K562 (cell line): ENCODE measurements at regions not wholly inside any gene's neighbourhood (a gene's known extent, or its start where the extent isn't known, plus 50 kb on each side); places are given as distances from the start of the nearest gene placed in this dataset.
"Not testable (repeated sequence)": the region's sequence is repeated elsewhere in the genome, so short reads cannot be mapped to it uniquely, and the experiment has no call there.

Source experiments
- ATAC-seq: fragments of 200-7000 bp; cut with Tn5 transposase; 3 replicates; pipeline ENCODE4 v1.9.1; 2020; ENCODE audit warnings: moderate library complexity
- BruUV-seq: library from RNA; stranded (reverse); fragments of 400-500 nt; replicated peaks from 2 replicates; lab custom pipeline; 2021; lab: Mats Ljungman, UMichigan
- CTCF ChIA-PET: fragments of 300-600 bp; formaldehyde crosslinking; extraction: SDS; loops from one replicate; lab custom pipeline; 2021; ENCODE audit warnings: low intra/inter-chr PET ratio; lab: Yijun Ruan, JAX
- POLR2A ChIA-PET: fragments of 300-600, 350-650 bp; sonication (Branson Sonifier 250); formaldehyde crosslinking; extraction: SDS; loops from one replicate; lab custom pipeline; 2021; ENCODE audit warnings: antibody characterized with exemption, inconsistent platforms; lab: Yijun Ruan, JAX
- DNase-seq, 4 experiments: peaks; one replicate each; pipeline versions ENCODE4 v3.0.0 to v3.0.0-alpha.2; 2011 to 2018; ENCODE audit warnings: low spot score in 3 of 4, mixed read lengths in 3 of 4; ENCODE audit errors: extremely low read depth in 1 of 4
- FAIRE-seq: peaks from 2 replicates; lab custom pipeline; 2011; peaks lifted over from hg19 to GRCh38; lab: Jason Lieb, UNC
- H2AFZ ChIP-seq: 2 replicates; pipeline ENCODE4 v1.6.0; 2011; ENCODE audit warnings: low read depth, low read length, control low read depth, inconsistent platforms
- H3K27ac ChIP-seq: fragments of 200-600 bp; 3 replicates; pipeline ENCODE4 v1.8.0; 2011; ENCODE audit warnings: low read depth, mild to moderate bottlenecking, control low read depth, inconsistent platforms, low read length, moderate library complexity, mixed read lengths; ENCODE audit errors: extremely low read depth
- H3K27me3 ChIP-seq, 2 experiments: fragments of 300-600 bp in 1 of 2; 2 replicates in 1 of 2; 3 replicates in 1 of 2; pipeline versions ENCODE4 v1.6.0 to v1.8.0; 2011; ENCODE audit warnings: inconsistent platforms in 2 of 2, low read length in 2 of 2, mild to moderate bottlenecking in 1 of 2, mixed read lengths in 1 of 2, moderate library complexity in 1 of 2; ENCODE audit not compliant: control insufficient read depth in 2 of 2, insufficient read depth in 2 of 2
- H3K36me3 ChIP-seq: fragments of 300-600 bp; 3 replicates; pipeline ENCODE4 v1.8.0; 2011; ENCODE audit warnings: mild to moderate bottlenecking, low read length, inconsistent platforms; ENCODE audit not compliant: control insufficient read depth, insufficient read depth
- H3K4me1 ChIP-seq, 2 experiments: fragments of 200-600 bp in 1 of 2; replicated peaks in 1 of 2; 2 replicates in 1 of 2; 3 replicates in 1 of 2; pipeline versions ENCODE4 v1.5.1 to v1.8.0; 2011; ENCODE audit warnings: inconsistent platforms in 2 of 2, low read length in 2 of 2, mild to moderate bottlenecking in 1 of 2, mixed read lengths in 1 of 2, moderate library complexity in 1 of 2; ENCODE audit not compliant: control insufficient read depth in 2 of 2, insufficient read depth in 2 of 2
- H3K4me2 ChIP-seq: 2 replicates; pipeline ENCODE4 v1.6.1; 2011; ENCODE audit warnings: low read length, control low read depth, inconsistent platforms, mixed read lengths; ENCODE audit not compliant: insufficient read depth
- H3K4me3 ChIP-seq: fragments of 200-600 bp; sonication (generic), shearing (Covaris generic); 2 replicates; pipeline ENCODE4 v1.5.1; 2016; ENCODE audit warnings: control low read depth, inconsistent platforms
- H3K79me2 ChIP-seq: fragments of 200-600 bp; 3 replicates; pipeline ENCODE4 v1.8.0; 2011; ENCODE audit warnings: low read length, inconsistent platforms; ENCODE audit not compliant: control insufficient read depth, insufficient read depth
- H3K9ac ChIP-seq, 2 experiments: 2 replicates each; pipeline versions ENCODE4 v1.6.0 to v1.6.1; 2011; ENCODE audit warnings: low read depth in 2 of 2, low read length in 2 of 2, control low read depth in 1 of 2, inconsistent platforms in 1 of 2, mild to moderate bottlenecking in 1 of 2, mixed read lengths in 1 of 2; ENCODE audit not compliant: insufficient read depth in 1 of 2
- H3K9me1 ChIP-seq: one replicate; pipeline ENCODE4 v1.6.0; 2011; ENCODE audit warnings: inconsistent platforms, mild to moderate bottlenecking, low read length, moderate library complexity; ENCODE audit not compliant: control insufficient read depth, insufficient read depth
- H3K9me3 ChIP-seq: replicated peaks from 2 replicates; pipeline ENCODE4 v1.5.1; 2011; ENCODE audit warnings: low read depth, low read length, inconsistent platforms; ENCODE audit not compliant: control insufficient read depth, insufficient read depth
- H4K20me1 ChIP-seq: replicated peaks from 2 replicates; pipeline ENCODE4 v1.6.1; 2011; ENCODE audit warnings: low read length, inconsistent platforms, mixed read lengths; ENCODE audit not compliant: control insufficient read depth, insufficient read depth
- HBP1 ChIP-seq: fragments of 450-650 bp; formaldehyde crosslinking; IDR thresholded peaks from 2 replicates; pipeline ENCODE4 v1.4.0; 2022; ENCODE audit warnings: missing genetic modification characterization
- HNRNPUL1 ChIP-seq: fragments of 200-400 bp; formaldehyde crosslinking; IDR thresholded peaks from 2 replicates; pipeline ENCODE4 v1.6.1; 2017; ENCODE audit warnings: low read length
- PATZ1 ChIP-seq: fragments of 250-450 bp; sonication (Bioruptor Pico); IDR thresholded peaks from 2 replicates; pipeline ENCODE4 v1.5.0; 2020; ENCODE audit warnings: mild to moderate bottlenecking, borderline replicate concordance
- PCBP1 ChIP-seq: fragments of 200-400 bp; formaldehyde crosslinking; IDR thresholded peaks from 2 replicates; pipeline ENCODE4 v1.6.1; 2018; ENCODE audit warnings: mild to moderate bottlenecking, low read depth, low read length; ENCODE audit not compliant: poor library complexity, severe bottlenecking
- POLR2G ChIP-seq: fragments of 200-400 bp; formaldehyde crosslinking; IDR thresholded peaks from 2 replicates; pipeline ENCODE4 v1.6.1; 2017; ENCODE audit warnings: low read depth, mild to moderate bottlenecking, antibody characterized with exemption, low read length, moderate library complexity
- YY1 ChIP-seq, 3 experiments: IDR thresholded peaks; 2 replicates each; pipeline ENCODE4 v1.6.1; 2011; ENCODE audit warnings: low read length in 2 of 3, mild to moderate bottlenecking in 2 of 3, moderate library complexity in 2 of 3, borderline replicate concordance in 1 of 3, control low read depth in 1 of 3, low read depth in 1 of 3; ENCODE audit not compliant: insufficient read depth in 3 of 3, insufficient replicate concordance in 2 of 3, control insufficient read depth in 1 of 3, insufficient read length in 1 of 3; ENCODE audit errors: extremely low read depth in 1 of 3
- ZNF561 ChIP-seq: fragments of 450-650 bp; formaldehyde crosslinking; conservative IDR thresholded peaks from 2 replicates; pipeline ENCODE4 v1.4.0; 2020; ENCODE audit warnings: mild to moderate bottlenecking, moderate library complexity
- WGBS: fragments of 100-300 bp; shearing (Covaris generic); methylation state at CpG from one replicate; pipeline ENCODE4 v1.1.6; 2016; ENCODE audit warnings: low coverage, mixed read lengths; ENCODE audit not compliant: insufficient coverage; ENCODE audit errors: missing lambda C conversion rate; 5-methylcytosine and 5-hydroxymethylcytosine counted together
- in situ Hi-C: fragments of 300-500 bp; cut with MboI; formaldehyde crosslinking; loops from 4 replicates; pipeline ENCODE4 v1.15.0; 2018; ENCODE audit warnings: inconsistent platforms, mixed read lengths
- intact Hi-C: fragments of 100-400 bp; cut with micrococcal nuclease; formaldehyde crosslinking; loops from 2 replicates; pipeline ENCODE4 v1.14.2; 2022

GRCh38 chr4:133278591-133278990 is 129.5 kb downstream of the PCDH10 start:
- Histone ChIP-seq H3K4me1 (no peaks in the 10 kb centered on the region), H2AFZ (no peak overlapping the region), H3K27ac (no peak overlapping the region), H3K79me2 (no peaks in the 10 kb centered on the region), H3K27me3 (no peaks in the 10 kb centered on the region), H3K4me2 (no peak overlapping the region), H3K4me3 (no peak overlapping the region), H3K36me3 (no peaks in the 10 kb centered on the region), H3K9me3 (no peaks in the 10 kb centered on the region), H3K9ac (no peak overlapping the region)
- no peak for ATAC-seq
- ChIA-PET CTCF (no interaction called here), POLR2A (no interaction called here)
- WGBS: 0% methylated on average over 1 of the region's 1 CpG
- in situ Hi-C loops (no loop called here), intact Hi-C loops (no loop called here)
- no TSS peak for BruUV-seq
- TF ChIP-seq ZNF561 (CRISPR knock-in tag): no peak
- no peak for TF ChIP-seq HBP1
- no peak for TF ChIP-seq YY1 (IDR thresholded peaks at IDR 0.05; ENCODE audit: borderline replicate concordance in 1 of 3, control insufficient read depth in 1 of 3, extremely low read depth in 1 of 3, insufficient read depth in 3 of 3, insufficient read length in 1 of 3, insufficient replicate concordance in 2 of 3, low read depth in 1 of 3, low read length in 2 of 3)
- no peak for TF ChIP-seq POLR2G
- TF ChIP-seq HNRNPUL1: no peak
- no peak for TF ChIP-seq PCBP1
- no peak for TF ChIP-seq PATZ1 (CRISPR knock-in tag)
- TF ChIP-seq, all 486 proteins: peak for 0
- FAIRE-seq: no peak
- no peaks in the 10 kb centered on the region for H3K9me1 ChIP-seq
- no peaks in the 10 kb centered on the region for H4K20me1 ChIP-seq
- DNase-seq: no peak

- intact Hi-C loops, H2AFZ ChIP-seq, H3K9ac ChIP-seq, POLR2A ChIA-PET, BruUV-seq, FAIRE-seq, H3K27me3 ChIP-seq, H4K20me1 ChIP-seq, in situ Hi-C loops, CTCF ChIA-PET, H3K4me3 ChIP-seq, H3K36me3 ChIP-seq, H3K9me1 ChIP-seq, H3K9me3 ChIP-seq, H3K27ac ChIP-seq, H3K4me1 ChIP-seq, DNase-seq, H3K4me2 ChIP-seq, ATAC-seq, H3K79me2 ChIP-seq: not testable (repeated sequence)
- WGBS: 19% methylated on average over 4 of the region's 4 CpGs
Observed at GRCh38 chr4:133277940-133278339, 128.8 kb downstream of the PCDH10 start.
